GM19328 (cell line): ENCODE measurements at regions not wholly inside any gene's neighbourhood (a gene's known extent, or its start where the extent isn't known, plus 50 kb on each side); places are given as distances from the start of the nearest gene placed in this dataset.

Experiments
- ATAC-seq: cut with Tn5 transposase; IDR thresholded peaks from one replicate; pipeline ENCODE4 v1.9.1; 2021; ENCODE audit warnings: mild to moderate bottlenecking, moderate library complexity; ENCODE audit not compliant: unreplicated experiment

DNA sequence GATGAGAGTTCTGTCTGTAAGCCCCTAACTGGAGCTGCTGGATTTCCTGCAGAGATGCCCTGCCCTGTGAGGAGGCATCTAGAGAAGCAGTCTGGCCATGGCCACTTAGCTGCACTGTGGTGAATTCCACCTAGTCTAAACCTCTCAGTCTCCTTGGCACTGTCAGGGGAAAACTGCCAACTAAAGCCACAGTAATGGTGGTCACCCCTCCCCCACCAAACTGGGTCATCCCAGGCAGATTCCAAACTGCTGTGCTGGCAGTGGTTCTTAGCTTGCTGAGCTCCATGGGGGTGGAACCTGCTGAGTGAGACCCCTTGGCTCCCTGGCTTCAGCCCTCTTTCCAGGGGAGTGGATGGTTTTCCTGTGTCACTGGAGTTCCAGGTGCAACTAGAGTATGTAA is 740.6 kb downstream of the RWDD3 start:
- ATAC-seq: no peak

DNA sequence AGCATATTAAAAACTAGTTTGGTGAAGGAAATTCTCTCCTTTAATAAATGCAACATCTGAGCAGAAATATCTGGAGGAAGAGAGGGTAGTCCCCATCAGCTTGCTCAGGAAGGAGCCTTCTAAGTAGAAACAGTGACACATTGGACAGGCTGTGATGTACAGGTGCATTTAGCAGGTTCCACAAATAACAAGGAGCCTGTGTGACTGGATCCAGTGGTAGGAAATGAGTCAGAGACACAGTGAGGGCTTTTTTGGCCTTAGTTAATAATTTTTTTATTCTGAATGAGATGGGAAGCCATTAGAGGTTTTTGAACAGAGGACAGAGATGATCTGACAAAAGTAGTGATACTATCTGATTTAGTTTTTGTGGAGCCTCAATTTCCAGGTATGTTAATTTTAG is 738.9 kb upstream of the PTBP2 start:
- ATAC-seq: no peak

DNA sequence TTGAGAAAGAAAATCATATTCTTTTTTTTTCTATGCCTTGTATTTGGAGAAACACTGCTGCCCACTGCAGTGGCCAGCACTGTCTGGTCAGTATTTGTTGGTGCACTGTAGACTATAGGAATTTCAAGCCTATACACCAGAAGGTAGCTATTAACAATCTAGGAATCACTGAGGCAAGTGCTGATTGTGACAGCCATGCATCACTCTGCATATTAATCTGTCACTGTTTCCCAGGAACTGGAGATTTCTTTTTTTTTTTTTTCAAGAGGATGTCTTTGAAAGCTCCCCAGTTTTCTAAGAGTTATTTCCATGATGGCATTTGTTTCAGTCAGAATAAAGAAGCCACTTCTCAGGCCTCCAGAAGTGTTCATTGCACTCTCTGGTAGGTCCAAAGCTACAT is 737.8 kb upstream of the PTBP2 start:
- no peak for ATAC-seq

DNA sequence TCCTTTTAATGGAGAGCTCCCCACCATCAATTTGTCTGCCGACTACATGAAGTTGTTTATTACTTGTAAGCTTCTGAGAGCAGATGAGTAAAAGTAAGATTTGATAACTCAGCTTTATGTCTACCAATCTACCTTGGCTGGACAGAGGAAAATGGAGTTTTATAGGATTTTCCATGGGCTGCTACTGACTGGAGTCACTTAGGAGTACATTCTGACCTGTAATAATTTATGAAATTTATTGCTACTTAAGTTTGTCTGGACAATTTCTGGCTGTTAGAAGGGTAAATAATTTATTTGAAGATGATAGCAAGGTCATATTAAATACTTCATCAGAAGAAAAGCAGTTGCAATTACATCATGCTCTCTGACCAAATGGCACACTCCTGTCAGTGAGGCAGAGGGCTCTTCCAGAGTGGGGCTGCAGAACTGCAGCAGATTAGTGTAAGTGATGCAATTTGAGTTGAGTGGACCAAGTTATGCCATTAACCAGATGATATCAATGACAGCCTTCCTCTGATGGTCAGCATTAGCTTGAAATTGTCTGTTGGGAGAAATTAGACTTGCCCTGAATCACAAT is 736.7 kb upstream of the PTBP2 start:
- no peak for ATAC-seq

DNA sequence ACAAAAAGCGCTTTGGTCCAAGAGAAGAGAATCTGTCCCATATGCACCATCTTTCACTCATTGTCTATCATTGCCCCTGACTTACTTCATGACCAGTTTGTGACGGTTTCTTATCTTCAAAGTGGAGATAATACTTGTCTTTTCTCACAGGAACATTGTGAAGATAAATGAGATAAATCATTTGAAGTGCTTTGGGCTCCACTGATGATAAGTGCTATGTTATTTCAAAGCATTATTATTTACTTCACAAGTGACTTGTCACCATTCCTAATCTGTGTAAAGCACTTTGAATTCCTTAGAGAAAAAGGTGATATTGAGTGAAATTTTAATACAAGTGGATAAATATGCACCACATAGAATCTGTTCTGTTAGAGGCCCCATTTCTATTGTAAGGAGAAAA is 731.6 kb upstream of the PTBP2 start:
- no peak for ATAC-seq

DNA sequence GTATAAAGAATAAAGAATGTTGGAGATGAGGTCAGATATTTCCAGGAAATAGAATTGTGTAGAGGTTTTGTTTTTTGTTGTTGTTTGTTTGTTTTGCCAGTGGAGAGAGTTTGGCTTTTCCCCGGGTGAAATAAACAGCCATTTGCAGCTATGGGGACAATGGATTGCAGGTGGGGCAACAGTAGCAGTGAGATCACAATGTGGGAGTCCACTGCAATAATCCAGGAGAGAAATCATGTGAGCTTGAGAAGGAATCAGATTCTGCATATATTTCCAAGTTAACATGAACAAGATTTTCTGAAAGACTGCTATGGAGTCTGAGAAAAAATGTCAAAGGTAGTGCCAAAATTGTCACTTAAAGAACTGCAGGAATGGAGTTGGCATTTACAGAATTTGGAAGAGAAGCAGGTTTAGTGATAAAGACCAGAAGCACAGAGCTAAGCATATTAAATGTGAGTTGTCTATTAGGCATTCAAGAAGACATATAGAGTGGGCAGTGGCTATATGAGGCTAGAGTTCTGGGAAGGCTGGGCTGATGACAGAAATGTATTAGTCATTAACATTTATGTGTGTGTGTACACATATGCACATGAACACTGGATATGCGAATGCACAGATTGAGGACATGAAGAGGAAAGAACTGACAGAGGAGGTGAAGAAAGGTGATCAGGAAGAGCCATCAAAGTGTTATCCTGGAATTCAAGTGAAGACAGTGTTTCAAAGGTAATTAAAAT is 729.6 kb upstream of the PTBP2 start:
- no peak for ATAC-seq

DNA sequence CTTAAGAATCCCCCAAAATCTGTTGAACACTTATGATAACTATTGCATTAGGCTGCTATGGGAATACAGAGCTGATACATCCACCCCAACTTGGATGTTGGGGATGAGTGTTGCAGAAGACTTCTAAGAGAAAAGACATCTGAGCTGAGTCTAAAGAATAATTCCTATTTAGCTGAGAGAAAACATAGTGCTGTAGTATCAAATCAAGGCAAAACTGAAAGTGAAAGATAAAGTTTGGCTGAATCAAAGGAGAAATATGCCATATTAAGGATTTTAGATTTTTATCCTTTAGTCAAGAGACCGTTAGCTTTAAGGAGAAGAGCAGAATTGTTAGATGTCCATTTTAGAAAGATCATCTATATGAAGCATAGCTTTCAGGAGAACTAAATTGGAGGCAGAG is 726.9 kb upstream of the PTBP2 start:
- no peak for ATAC-seq

DNA sequence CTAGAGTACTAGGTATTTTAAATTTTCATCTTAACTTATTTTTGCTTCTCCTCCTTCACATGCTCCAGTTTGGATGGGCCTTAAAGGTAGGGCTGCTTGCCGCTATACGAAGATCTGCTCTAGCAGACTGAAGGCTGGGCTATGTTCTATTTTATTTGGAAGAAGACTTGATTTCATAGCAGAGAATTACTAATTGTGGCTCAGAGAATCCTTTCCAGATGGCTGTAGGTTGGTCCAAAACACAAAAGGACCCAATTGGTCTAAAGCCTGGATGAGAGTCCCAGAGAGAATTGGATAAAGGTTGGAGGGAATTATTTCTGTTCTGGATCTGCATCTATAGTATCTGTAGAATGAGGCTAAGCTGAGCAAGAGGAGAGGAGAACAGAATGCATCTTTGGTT is 719.4 kb upstream of the PTBP2 start:
- no peak for ATAC-seq

DNA sequence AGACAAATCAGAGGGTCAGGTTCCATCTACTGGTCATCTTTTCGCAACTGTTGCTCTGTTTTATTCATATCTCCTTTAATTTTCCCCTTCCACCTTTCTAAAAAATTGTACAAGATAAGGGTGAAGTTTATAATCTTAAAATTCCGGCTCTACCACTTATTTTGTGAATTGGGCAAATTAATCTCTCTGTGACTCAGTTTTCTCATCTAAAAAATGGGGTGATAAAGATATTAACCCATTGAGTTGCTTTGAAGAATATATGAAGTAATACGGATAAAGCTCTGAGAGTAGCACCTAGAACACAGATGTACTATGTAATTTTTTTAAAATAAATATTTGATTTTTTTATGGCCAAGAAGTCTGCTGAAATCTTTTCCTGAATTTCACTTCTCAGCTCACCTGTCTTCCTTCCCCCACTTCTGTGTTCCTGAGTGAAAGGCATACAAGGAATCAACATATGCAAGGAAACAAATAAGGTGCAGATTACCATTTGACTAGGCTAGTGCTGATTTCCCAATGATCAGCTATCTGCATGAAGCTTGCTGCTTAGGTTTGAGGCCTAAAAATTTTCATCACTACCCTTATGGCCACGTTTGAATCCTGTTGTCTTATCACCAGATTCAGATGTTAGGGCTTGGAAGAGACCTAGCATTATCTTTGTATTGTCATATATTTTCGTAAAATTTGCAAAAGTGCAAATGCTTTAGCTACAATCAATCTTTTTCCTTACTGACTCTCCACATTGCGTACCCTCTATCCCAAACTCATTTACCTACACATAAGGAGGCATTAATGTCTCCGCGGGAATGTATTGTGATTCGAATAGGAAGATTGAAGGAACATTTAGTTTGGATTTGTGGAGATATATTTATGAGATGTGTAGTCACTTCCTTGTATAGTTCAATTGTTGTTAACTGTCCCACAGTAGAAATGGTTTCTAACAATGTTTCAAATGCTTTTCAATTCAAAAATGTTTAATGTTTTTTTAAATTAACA is 718.3 kb upstream of the PTBP2 start:
- ATAC-seq: no peak

DNA sequence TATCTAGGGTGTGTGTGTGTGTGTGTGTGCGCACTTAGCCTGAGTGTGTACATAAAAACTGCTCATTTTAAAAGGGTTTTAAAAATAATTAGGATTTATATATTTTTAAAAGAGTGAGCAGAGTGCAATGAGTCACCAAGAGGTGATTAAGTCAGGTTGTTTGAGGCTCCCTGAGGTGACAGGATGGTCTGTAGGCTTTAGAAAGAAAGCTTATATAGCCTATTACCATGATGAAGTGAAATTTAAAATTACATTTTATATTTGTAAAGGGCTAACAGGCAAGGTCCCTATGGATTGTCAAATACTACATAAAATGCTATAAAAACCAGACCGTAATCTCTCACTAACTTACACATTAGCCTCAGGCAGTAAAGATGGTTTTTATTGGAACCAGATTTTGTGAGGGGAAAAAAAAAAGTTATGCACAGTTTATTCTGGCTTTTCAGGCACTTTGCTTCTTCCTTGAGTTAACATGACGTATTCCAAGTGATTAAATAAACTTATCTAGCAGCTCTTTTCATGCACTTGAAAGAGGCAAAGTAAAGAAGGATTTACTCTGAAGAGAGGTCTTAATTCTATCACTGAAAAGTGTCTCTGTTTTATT is 711.7 kb upstream of the PTBP2 start:
- ATAC-seq: no peak

DNA sequence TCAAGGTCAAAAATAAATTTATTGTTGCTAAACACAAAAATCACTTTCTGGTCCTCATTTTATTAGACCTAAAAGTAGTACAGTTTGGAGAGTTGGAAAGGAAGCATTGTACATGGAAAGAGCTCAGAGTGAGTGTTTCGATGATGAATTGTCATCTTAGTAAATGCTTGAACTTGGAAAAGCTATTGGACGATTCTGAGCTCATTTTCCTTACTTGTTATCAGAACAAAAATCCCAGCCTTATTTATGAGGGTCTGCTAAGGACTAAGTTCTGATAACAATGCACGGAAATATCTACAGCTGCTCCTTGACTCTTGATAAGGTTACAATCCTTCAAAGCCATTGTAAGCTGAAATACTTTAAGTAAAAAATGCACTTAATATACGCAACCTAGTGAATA is 710.0 kb upstream of the PTBP2 start:
- no peak for ATAC-seq

DNA sequence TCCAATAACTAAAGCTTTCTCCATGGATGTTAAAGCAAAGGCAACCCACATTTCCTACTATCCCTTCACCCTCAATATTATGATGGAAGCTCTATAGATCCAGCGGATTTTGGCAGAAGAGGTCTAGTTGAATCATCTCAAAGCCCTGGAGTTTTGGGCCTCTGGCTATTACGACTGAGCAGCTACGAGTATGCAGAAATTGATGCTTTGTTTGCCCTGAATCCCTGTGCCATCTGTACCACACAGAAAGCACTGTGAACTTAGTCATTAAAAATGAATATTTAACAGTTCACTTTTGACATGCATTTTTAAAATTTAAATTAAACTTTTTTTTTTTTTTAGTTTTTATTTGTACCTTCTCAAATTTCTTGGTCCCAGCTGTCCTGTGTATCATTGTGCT is 705.4 kb upstream of the PTBP2 start:
- no peak for ATAC-seq

DNA sequence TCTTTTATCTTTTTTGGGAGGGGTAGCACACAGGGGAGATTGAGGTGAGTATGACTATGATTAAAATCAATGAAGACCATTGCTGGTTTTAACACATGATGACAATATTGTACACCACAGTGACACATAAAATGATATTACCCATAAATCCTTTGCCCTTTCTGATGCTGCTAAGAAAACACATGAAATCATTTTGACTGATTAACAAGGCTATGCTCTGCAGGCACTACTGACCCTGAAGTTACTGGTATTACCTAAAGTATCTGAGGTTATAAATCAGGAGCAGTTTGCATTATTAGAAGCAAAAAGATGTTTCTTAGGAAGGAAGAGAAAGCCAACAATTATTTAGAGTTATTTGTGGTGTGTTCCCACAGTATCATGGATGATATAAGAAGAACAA is 701.2 kb upstream of the PTBP2 start:
- ATAC-seq: no peak

DNA sequence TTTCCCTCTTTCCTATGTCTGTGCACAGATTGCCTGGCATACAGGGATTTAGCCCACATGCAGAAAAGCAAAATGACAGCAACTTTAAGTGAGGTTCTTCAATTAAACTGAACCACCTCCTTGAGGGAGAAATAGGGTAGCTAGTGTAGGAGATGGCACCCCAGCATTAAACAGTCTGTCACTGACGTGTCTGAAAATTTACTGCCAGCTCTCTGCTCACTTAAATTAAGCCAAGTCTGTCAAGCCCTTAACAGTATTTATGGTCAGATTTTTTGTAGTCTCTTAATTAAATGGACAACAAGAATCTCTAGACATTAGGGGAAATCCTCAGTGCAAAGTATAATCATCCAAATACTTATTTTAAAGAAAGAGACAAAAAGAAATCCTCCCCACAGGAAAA is 696.5 kb upstream of the PTBP2 start:
- ATAC-seq: no peak

DNA sequence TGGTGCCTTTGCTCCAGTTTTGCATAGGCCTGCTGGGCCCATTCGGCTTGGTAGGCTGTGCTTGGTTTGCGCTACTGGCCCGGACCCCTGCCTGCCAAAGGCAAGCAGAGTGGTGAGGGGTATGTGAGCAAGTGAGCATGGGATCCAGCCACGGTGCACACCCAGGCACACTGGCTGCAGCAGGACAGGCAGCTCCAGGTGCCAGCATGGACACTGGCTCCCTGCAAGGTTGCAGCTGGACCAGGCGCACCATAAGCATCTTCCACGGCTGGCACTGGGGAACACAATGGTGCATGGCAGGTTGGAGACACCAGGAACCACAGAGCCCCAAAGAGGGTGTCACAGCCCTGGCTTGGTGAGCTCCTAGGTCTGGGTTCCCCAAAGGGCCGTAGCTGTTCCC is 693.5 kb upstream of the PTBP2 start:
- ATAC-seq: no peak

DNA sequence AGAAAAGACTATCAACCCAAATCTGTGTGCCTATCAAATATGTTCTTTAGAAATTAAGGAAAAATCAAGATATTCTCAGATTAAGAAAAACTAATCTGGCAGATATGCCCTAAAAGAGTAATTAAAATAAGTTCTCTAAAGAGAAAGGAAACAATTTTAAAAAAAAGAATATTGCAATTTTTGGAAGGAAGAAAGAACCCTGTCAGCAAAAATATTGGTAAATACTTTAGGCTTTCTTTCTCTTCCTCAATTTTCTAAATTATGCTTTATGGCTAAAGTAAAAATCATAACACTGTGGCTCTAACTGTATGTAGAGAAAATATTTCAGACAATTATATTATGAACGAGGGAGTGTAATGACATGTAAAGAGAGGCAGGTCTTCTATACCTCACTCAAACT is 691.3 kb upstream of the PTBP2 start:
- ATAC-seq: no peak

DNA sequence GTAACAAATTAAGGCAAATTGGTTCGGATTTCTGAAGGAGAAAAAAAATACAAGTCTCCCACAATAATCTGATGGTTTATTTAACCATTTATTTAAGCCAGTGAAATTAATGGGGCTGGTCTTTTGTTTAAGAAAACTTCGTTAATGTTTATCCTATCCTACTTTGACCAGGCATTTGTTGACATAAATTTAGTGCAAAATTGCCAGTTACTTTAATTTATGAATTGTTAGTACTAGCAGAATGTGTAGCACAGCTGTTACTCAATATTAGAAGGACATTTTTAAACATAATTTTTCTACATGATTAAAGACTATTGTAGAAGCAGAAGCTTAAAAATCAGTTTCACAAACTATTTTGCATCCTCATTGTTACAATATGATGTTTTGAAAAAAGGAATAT is 687.6 kb upstream of the PTBP2 start:
- ATAC-seq: no peak

DNA sequence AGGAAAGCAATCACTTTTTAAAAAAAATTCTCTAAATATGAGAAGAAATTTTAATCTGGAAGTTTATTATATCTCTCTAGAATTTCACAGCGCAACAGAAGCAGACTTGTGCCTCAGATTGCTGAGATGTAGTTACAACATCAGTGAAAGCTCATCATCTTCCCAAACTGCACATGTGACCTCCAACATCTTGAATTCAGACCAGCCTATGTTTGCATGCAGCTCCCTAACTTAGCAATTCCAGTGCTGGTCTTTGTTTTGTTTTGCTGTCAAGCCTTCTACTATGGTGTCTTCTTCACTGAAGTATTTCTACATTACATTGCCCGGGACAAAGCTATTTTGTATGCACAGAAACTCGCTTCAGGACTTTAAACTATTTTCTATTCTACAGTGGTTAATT is 684.8 kb upstream of the PTBP2 start:
- no peak for ATAC-seq

DNA sequence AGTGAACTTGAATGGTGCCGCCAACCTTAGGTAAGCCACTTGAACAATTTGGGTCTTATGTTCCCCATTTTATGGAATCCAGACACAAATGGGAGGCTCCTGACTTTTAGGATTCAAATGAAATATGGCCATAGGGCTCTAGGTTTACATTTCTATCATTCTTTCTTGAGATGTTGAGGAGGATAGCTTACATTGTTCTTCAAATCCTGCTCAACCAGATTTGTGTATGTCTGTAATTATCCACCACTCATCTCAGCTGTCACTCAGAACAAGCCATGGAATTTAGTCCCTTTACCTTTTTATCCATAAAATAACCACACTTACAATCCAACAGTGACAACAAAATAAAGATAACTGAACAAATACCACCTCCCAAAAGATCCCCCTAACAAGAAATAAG is 682.9 kb upstream of the PTBP2 start:
- no peak for ATAC-seq

DNA sequence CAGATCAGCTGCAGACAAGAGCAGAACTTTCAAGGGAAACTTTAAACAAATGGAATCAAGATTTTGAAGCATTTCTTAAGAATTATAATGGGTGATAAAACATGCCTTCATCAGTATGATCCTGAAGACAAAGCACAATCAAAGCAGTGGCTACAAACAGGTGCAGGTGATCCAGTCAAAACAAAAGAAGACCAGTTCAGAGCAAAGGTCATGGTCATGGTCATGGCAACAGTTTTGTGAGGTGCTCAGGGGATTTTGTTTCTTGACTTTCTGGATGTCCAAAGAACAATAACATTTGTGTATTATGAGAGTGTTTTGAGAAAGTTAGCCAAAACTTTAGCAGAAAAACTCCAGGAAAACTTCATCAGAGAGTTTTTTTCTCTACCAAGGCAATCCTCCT is 681.7 kb upstream of the PTBP2 start:
- no peak for ATAC-seq

DNA sequence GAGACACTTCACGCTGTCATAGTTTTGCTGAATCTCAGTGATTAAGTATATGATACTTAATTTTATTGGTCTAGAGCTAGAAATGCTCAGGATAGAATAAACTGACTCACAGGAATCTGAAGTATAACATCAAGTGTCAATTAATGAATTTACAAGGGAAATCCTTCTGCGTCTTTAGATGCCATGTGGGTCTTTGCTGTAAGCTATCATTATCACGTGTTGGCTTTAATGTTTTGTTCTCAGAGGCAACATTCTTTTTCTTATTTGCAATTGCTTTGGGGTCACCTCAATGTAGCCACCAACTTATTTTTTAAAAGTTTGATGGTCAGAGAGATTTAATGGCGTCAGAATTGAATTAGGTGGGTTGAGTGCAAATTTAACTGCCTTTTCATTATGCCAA is 680.1 kb upstream of the PTBP2 start:
- no peak for ATAC-seq
